ENCODE measurements at regions not wholly inside any gene's neighbourhood (a gene's known extent, or its start where the extent isn't known, plus 50 kb on each side); places are given as distances from the start of the nearest gene placed in this dataset.

- Histone ChIP-seq H3K36me3 (ENCODE audit: control insufficient read depth, insufficient read depth, low read length) (no peaks in the 10 kb centered on the region), H3K9me3 (ENCODE audit: control insufficient read depth, insufficient read depth, low read length) (peaks cover 2% of the 10 kb centered on the region; the same call in 1 of the 2 replicates), H4K91ac (ENCODE audit: insufficient read depth, low read depth, low read length) (no peak overlapping the region), H2BK120ac (ENCODE audit: low read depth, low read length) (no peak overlapping the region), H3K27ac (ENCODE audit: insufficient read depth, low read length) (no peak overlapping the region), H3K23ac (ENCODE audit: low read depth, low read length) (no peak overlapping the region), H2AK9ac (replicated peaks; ENCODE audit: low read depth, low read length, poor library complexity) (no peak overlapping the region), H3K4me2 (ENCODE audit: low read depth, low read length) (no peak overlapping the region), H2AFZ (replicated peaks; ENCODE audit: low read length, poor library complexity) (no peak overlapping the region), H2BK20ac (ENCODE audit: low read depth, low read length) (no peak overlapping the region), H3K4ac (ENCODE audit: low read depth, low read length) (no peak overlapping the region), H2BK15ac (ENCODE audit: low read depth, low read length) (no peak overlapping the region), H3K9me1 (ENCODE audit: insufficient read depth, low read length) (no peaks in the 10 kb centered on the region), H4K5ac (ENCODE audit: low read depth, low read length) (no peak overlapping the region), H3K9ac (ENCODE audit: low read depth, low read length) (no peak overlapping the region), H2BK5ac (ENCODE audit: low read depth, low read length, poor library complexity, severe bottlenecking) (no peak overlapping the region), H3K27me3 (ENCODE audit: control insufficient read depth, insufficient read depth, low read length) (no peaks in the 10 kb centered on the region), H4K8ac (ENCODE audit: low read depth in 2 of 2, low read length in 2 of 2) (no peak overlapping the region), H3K18ac (ENCODE audit: low read depth, low read length) (no peak overlapping the region), H3K4me3 (ENCODE audit: insufficient read depth, low read depth, low read length) (no peak overlapping the region), H3K79me1 (ENCODE audit: low read depth in 1 of 2, low read length in 2 of 2) (no peaks in the 10 kb centered on the region), H4K20me1 (ENCODE audit: insufficient read depth, low read length) (no peaks in the 10 kb centered on the region), H3K4me1 (ENCODE audit: control insufficient read depth, insufficient read depth, low read length) (no peaks in the 10 kb centered on the region), H2AK5ac (ENCODE audit: low read depth, low read length) (no peak overlapping the region), H3K56ac (ENCODE audit: extremely low read depth, insufficient read depth, low read length) (no peak overlapping the region), H3K14ac (replicated peaks; ENCODE audit: low read depth, low read length) (no peak overlapping the region)
- BruUV-seq (replicated peaks) = no TSS peak
- TF ChIP-seq CEBPB (IDR thresholded peaks at IDR 0.05; ENCODE audit: low read depth, low read length) (no peak), RCOR1 (IDR thresholded peaks at IDR 0.05; ENCODE audit: insufficient replicate concordance, low read length) (no peak), SMC3 (IDR thresholded peaks at IDR 0.05; ENCODE audit: low read depth, low read length) (no peak), MAZ (IDR thresholded peaks at IDR 0.05; ENCODE audit: borderline replicate concordance, low read depth, low read length) (no peak), NFE2L2 (IDR thresholded peaks at IDR 0.05; ENCODE audit: low read depth, low read length) (no peak), MXI1 (IDR thresholded peaks at IDR 0.05; ENCODE audit: borderline replicate concordance, low read depth, low read length) (no peak), USF2 (IDR thresholded peaks at IDR 0.05; ENCODE audit: low read depth, low read length) (no peak), FOS (IDR thresholded peaks at IDR 0.05; ENCODE audit: low read depth, low read length) (no peak)
- ATAC-seq (ENCODE audit: low read depth) = no peak
- DNase-seq = no peak
- dilution Hi-C loops (cut with HindIII; ENCODE audit: low sequenced_read_pairs, unreplicated experiment) (no loop called here), intact Hi-C loops (cut with micrococcal nuclease) (no loop called here), in situ Hi-C loops (cut with MboI; ENCODE audit: low sequenced_read_pairs) (no loop called here)
- POLR2A ChIA-PET (ENCODE audit: unreplicated experiment) = no interaction called here
- CTCF ChIA-PET = no interaction called here
Observed at GRCh38 chr13:62084728-62085127, 669.1 kb upstream of the PCDH20 start.
